Erythroblast (primary cell): ENCODE measurements at regions not wholly inside any gene's neighbourhood (a gene's known extent, or its start where the extent isn't known, plus 50 kb on each side); places are given as distances from the start of the nearest gene placed in this dataset.

ENCODE experiments used
- GATA1 ChIP-seq: IDR thresholded peaks from 2 replicates; pipeline ENCODE4 v1.6.1; 2011; ENCODE audit warnings: low read depth, mild to moderate bottlenecking, control low read depth, low read length, moderate library complexity
- POLR2A ChIP-seq: IDR thresholded peaks from 2 replicates; pipeline ENCODE4 v1.6.1; 2011; ENCODE audit warnings: mild to moderate bottlenecking, low read length

GRCh38 chr6:11433860-11434259 lies 103.7 kb upstream of the TMEM170B start:
- TF ChIP-seq POLR2A = no peak
- no peak for TF ChIP-seq GATA1
